GM12878 (cell line): ENCODE measurements at regions not wholly inside any gene's neighbourhood (a gene's known extent, or its start where the extent isn't known, plus 50 kb on each side); places are given as distances from the start of the nearest gene placed in this dataset.

Experiments used
- ATAC-seq: fragments of 200-7000 bp; cut with Tn5 transposase; 3 replicates; pipeline ENCODE4 v1.9.1; 2020; ENCODE audit warnings: mild to moderate bottlenecking, moderate library complexity
- BruUV-seq: library from RNA; stranded (reverse); fragments of 400-500 nt; replicated peaks from 2 replicates; lab custom pipeline; 2021; lab: Mats Ljungman, UMichigan
- CTCF ChIA-PET: fragments of 300-600 bp; sonication (Branson Sonifier 250); formaldehyde crosslinking; extraction: SDS; loops from one replicate; lab custom pipeline; 2021; ENCODE audit warnings: inconsistent platforms; lab: Yijun Ruan, JAX
- POLR2A ChIA-PET: fragments of 350-600 bp; formaldehyde crosslinking; extraction: SDS; loops from one replicate; lab custom pipeline; 2021; ENCODE audit warnings: inconsistent platforms; lab: Charles Lee
- RAD21 ChIA-PET: fragments of 300-600 bp; sonication (Branson Sonifier 250); formaldehyde crosslinking; loops from one replicate; lab custom pipeline; 2023; ENCODE audit warnings: antibody characterized with exemption; ENCODE audit not compliant: unreplicated experiment; lab: Charles Lee
- SMC1A ChIA-PET: fragments of 300-600 bp; sonication (Branson Sonifier 250); formaldehyde crosslinking; loops from one replicate; lab custom pipeline; 2023; ENCODE audit not compliant: unreplicated experiment, uncharacterized antibody; lab: Charles Lee
- DNase-seq: peaks from one replicate; pipeline ENCODE4 v3.0.0-alpha.2; 2011; ENCODE audit warnings: low read depth, low spot score
- FAIRE-seq: peaks from 3 replicates; lab custom pipeline; 2011; peaks lifted over from hg19 to GRCh38; lab: Jason Lieb, UNC
- H2AFZ ChIP-seq: 2 replicates; pipeline ENCODE4 v1.6.0; 2011; ENCODE audit warnings: low read depth, low read length, control low read depth; ENCODE audit not compliant: control insufficient read depth
- H3K27ac ChIP-seq: 2 replicates; pipeline ENCODE4 v1.5.1; 2011; ENCODE audit warnings: control low read depth; ENCODE audit not compliant: control insufficient read depth, insufficient read depth
- H3K27me3 ChIP-seq, 2 experiments: replicated peaks in 1 of 2; 2 replicates each; pipeline versions ENCODE4 v1.6.0 to v1.6.1; 2011; ENCODE audit warnings: low read length in 1 of 2; ENCODE audit not compliant: control insufficient read depth in 2 of 2, insufficient read depth in 2 of 2
- H3K36me3 ChIP-seq, 2 experiments: 2 replicates each; pipeline ENCODE4 v1.5.1; 2011; ENCODE audit warnings: low read length in 1 of 2; ENCODE audit not compliant: control insufficient read depth in 2 of 2, insufficient read depth in 2 of 2
- H3K4me1 ChIP-seq: 2 replicates; pipeline ENCODE4 v1.6.1; 2011; ENCODE audit warnings: mild to moderate bottlenecking, low read length, moderate library complexity, mixed read lengths; ENCODE audit not compliant: control insufficient read depth, insufficient read depth
- H3K4me2 ChIP-seq: 2 replicates; pipeline ENCODE4 v1.6.0; 2011; ENCODE audit warnings: control low read depth; ENCODE audit not compliant: control insufficient read depth, insufficient read depth
- H3K4me3 ChIP-seq: fragments of 200-600 bp; sonication (generic); 2 replicates; pipeline ENCODE4 v1.5.1; 2016
- H3K79me2 ChIP-seq: 2 replicates; pipeline ENCODE4 v1.6.0; 2011; ENCODE audit warnings: low read length; ENCODE audit not compliant: control insufficient read depth, insufficient read depth
- H3K9ac ChIP-seq: 2 replicates; pipeline ENCODE4 v1.8.0; 2011; ENCODE audit warnings: low read length, control low read depth, mixed read lengths; ENCODE audit not compliant: control insufficient read depth, insufficient read depth
- H3K9me3 ChIP-seq: replicated peaks from 3 replicates; pipeline ENCODE4 v1.5.1; 2011; ENCODE audit warnings: mild to moderate bottlenecking, low read length; ENCODE audit not compliant: control insufficient read depth, insufficient read depth
- H4K20me1 ChIP-seq: 2 replicates; pipeline ENCODE4 v1.6.0; 2011; ENCODE audit not compliant: control insufficient read depth, insufficient read depth
- ATF7 ChIP-seq: fragments of 450-650 bp; IDR thresholded peaks from 2 replicates; pipeline ENCODE4 v1.6.1; 2016; ENCODE audit warnings: low read depth, mild to moderate bottlenecking
- BCL3 ChIP-seq: IDR thresholded peaks from 2 replicates; pipeline ENCODE4 v1.6.1; 2011; ENCODE audit warnings: borderline replicate concordance, low read depth, mild to moderate bottlenecking, moderate library complexity, low read length; ENCODE audit not compliant: insufficient read depth, poor library complexity, severe bottlenecking
- E4F1 ChIP-seq: fragments of 450-650 bp; IDR thresholded peaks from 2 replicates; pipeline ENCODE4 v1.6.1; 2018; ENCODE audit warnings: borderline replicate concordance, mild to moderate bottlenecking; ENCODE audit not compliant: partially characterized antibody
- EGR1 ChIP-seq, 2 experiments: IDR thresholded peaks; 1 replicate in 1 of 2; 2 replicates in 1 of 2; pipeline ENCODE4 v1.6.1; 2011 to 2012; ENCODE audit warnings: low read depth in 2 of 2, low read length in 2 of 2, borderline replicate concordance in 1 of 2, mild to moderate bottlenecking in 1 of 2, moderate library complexity in 1 of 2
- HDAC2 ChIP-seq: fragments of 200-600 bp; sonication (generic); IDR thresholded peaks from 2 replicates; pipeline ENCODE4 v1.6.1; 2017
- JUND ChIP-seq: IDR thresholded peaks from 2 replicates; pipeline ENCODE4 v1.6.1; 2012; ENCODE audit warnings: low read depth, mild to moderate bottlenecking, low read length, improper control_type of control experiment, moderate library complexity
- RCOR1 ChIP-seq: conservative IDR thresholded peaks from 2 replicates; pipeline ENCODE4 v1.6.1; 2012; ENCODE audit warnings: low read depth, low read length, improper control_type of control experiment
- SRF ChIP-seq, 2 experiments: IDR thresholded peaks; 2 replicates each; pipeline ENCODE4 v1.6.1; 2011; ENCODE audit warnings: low read depth in 2 of 2, low read length in 2 of 2, mild to moderate bottlenecking in 1 of 2, moderate library complexity in 1 of 2
- WGBS: methylation state at CpG from one replicate; pipeline ENCODE4 v1.1.6; 2016; ENCODE audit warnings: low lambda C conversion rate; ENCODE audit not compliant: insufficient replicate concordance, insufficient coverage; ENCODE audit errors: missing lambda C conversion rate; 5-methylcytosine and 5-hydroxymethylcytosine counted together
- in situ Hi-C: fragments of 300-500 bp; cut with MboI; formaldehyde crosslinking; loops from 9 replicates; pipeline ENCODE4 v1.14.3; 2018; ENCODE audit warnings: mixed read lengths
- intact Hi-C: fragments of 100-400 bp; cut with micrococcal nuclease; formaldehyde crosslinking; loops from one replicate; pipeline ENCODE4 v1.14.2; 2022; ENCODE audit not compliant: unreplicated experiment
- TF ChIP-seq, protein P1 (sequence below): IDR thresholded peaks from 2 replicates; pipeline ENCODE4 v1.6.1; 2012; ENCODE audit warnings: low read depth, low read length, improper control_type of control experiment
- TF ChIP-seq, protein P2 (sequence below): fragments of 450-650 bp; IDR thresholded peaks from 2 replicates; pipeline ENCODE4 v1.6.1; 2017; ENCODE audit warnings: mild to moderate bottlenecking, low read depth, inconsistent platforms; ENCODE audit not compliant: poor library complexity, severe bottlenecking
- TF ChIP-seq, protein P3 (sequence below): fragments of 450-650 bp; IDR thresholded peaks from 2 replicates; pipeline ENCODE4 v1.6.1; 2017; ENCODE audit warnings: mild to moderate bottlenecking, moderate library complexity

DNA sequence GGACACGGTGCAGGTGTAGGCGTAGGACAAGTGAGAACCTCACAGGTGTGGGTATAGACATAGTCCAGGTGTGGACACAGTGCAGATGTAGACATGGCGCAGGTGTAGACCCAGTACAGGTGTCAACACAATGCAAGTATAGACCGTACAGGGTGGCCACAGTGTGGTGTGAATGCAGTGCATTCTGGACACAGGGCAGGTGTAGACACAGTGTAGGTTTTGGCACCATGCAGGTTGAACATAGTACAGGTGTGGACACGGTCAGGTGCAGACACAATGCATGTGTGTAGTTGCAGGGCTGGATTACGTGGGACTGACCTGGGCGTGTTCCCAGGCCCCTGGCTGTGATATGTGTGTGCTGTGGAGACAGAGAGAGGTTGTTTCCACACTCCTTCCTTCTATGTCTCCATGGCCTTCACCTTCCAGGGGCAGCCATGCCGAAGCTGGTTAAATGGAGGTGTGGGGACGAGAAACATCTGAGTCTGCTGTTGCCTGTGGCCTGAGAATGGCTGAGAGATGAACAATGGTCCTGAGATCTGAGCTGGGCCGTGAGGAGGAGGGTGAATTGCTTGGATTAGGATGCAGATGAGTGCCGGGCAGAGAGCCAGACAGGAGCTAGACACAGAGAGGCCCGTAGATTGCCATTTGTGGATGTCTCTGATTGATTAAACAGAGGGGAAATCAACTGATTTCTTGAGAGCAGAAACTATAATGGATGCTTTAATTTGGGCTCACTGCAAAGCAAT is 343.9 kb upstream of the SHH start:
- Histone ChIP-seq H3K4me2 (no peak overlapping the region), H3K4me3 (no peak overlapping the region), H4K20me1 (no peaks in the 10 kb centered on the region), H3K9me3 (no peaks in the 10 kb centered on the region), H3K36me3 (no peaks in the 10 kb centered on the region), H3K79me2 (no peaks in the 10 kb centered on the region), H3K27me3 (peaks cover 0 to 3% of the 10 kb centered on the region in 2 experiments; a peak in 1 of 4 replicates), H2AFZ (no peak overlapping the region), H3K9ac (no peak overlapping the region), H3K27ac (no peak overlapping the region), H3K4me1 (no peaks in the 10 kb centered on the region)
- DNase-seq (no peak), FAIRE-seq (no peak), ATAC-seq (no peak)
- CTCF ChIA-PET, result no interaction called here
- SMC1A ChIA-PET, result no interaction called here
- RAD21 ChIA-PET, result no interaction called here
- POLR2A ChIA-PET, result interaction anchor here (0.6 kb wide), 1 partner anchor 373 kb away, joined by 3 read pairs; no protein-coding TSS in a partner anchor
- in situ Hi-C loops, result no loop called here
- 51% methylated on average over 12 of the region's 12 CpGs for WGBS
- no TSS peak for BruUV-seq
- intact Hi-C loops, result loop anchor here (10.0 kb wide), 1 partner anchor 341 kb away; the partner anchor contains the start of gene SHH
- TF ChIP-seq, protein P1, sequence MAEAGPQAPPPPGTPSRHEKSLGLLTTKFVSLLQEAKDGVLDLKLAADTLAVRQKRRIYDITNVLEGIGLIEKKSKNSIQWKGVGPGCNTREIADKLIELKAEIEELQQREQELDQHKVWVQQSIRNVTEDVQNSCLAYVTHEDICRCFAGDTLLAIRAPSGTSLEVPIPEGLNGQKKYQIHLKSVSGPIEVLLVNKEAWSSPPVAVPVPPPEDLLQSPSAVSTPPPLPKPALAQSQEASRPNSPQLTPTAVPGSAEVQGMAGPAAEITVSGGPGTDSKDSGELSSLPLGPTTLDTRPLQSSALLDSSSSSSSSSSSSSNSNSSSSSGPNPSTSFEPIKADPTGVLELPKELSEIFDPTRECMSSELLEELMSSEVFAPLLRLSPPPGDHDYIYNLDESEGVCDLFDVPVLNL, result no peak
- TF ChIP-seq, protein P2, sequence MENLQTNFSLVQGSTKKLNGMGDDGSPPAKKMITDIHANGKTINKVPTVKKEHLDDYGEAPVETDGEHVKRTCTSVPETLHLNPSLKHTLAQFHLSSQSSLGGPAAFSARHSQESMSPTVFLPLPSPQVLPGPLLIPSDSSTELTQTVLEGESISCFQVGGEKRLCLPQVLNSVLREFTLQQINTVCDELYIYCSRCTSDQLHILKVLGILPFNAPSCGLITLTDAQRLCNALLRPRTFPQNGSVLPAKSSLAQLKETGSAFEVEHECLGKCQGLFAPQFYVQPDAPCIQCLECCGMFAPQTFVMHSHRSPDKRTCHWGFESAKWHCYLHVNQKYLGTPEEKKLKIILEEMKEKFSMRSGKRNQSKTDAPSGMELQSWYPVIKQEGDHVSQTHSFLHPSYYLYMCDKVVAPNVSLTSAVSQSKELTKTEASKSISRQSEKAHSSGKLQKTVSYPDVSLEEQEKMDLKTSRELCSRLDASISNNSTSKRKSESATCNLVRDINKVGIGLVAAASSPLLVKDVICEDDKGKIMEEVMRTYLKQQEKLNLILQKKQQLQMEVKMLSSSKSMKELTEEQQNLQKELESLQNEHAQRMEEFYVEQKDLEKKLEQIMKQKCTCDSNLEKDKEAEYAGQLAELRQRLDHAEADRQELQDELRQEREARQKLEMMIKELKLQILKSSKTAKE, result no peak
- TF ChIP-seq BCL3 (no peak), JUND (no peak), SRF (IDR thresholded peaks at IDR 0.05; ENCODE audit: low read depth in 2 of 2, low read length in 2 of 2) (no peak), E4F1 (no peak), EGR1 (IDR thresholded peaks at IDR 0.05; ENCODE audit: borderline replicate concordance in 1 of 2, low read depth in 2 of 2, low read length in 2 of 2) (no peak), RCOR1 (no peak), ATF7 (no peak), HDAC2 (no peak)
- TF ChIP-seq, protein P3, sequence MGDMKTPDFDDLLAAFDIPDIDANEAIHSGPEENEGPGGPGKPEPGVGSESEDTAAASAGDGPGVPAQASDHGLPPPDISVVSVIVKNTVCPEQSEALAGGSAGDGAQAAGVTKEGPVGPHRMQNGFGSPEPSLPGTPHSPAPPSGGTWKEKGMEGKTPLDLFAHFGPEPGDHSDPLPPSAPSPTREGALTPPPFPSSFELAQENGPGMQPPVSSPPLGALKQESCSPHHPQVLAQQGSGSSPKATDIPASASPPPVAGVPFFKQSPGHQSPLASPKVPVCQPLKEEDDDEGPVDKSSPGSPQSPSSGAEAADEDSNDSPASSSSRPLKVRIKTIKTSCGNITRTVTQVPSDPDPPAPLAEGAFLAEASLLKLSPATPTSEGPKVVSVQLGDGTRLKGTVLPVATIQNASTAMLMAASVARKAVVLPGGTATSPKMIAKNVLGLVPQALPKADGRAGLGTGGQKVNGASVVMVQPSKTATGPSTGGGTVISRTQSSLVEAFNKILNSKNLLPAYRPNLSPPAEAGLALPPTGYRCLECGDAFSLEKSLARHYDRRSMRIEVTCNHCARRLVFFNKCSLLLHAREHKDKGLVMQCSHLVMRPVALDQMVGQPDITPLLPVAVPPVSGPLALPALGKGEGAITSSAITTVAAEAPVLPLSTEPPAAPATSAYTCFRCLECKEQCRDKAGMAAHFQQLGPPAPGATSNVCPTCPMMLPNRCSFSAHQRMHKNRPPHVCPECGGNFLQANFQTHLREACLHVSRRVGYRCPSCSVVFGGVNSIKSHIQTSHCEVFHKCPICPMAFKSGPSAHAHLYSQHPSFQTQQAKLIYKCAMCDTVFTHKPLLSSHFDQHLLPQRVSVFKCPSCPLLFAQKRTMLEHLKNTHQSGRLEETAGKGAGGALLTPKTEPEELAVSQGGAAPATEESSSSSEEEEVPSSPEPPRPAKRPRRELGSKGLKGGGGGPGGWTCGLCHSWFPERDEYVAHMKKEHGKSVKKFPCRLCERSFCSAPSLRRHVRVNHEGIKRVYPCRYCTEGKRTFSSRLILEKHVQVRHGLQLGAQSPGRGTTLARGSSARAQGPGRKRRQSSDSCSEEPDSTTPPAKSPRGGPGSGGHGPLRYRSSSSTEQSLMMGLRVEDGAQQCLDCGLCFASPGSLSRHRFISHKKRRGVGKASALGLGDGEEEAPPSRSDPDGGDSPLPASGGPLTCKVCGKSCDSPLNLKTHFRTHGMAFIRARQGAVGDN, result no peak
